Suprapubic skin (tissue), 4 donors: ENCODE measurements at regions not wholly inside any gene's neighbourhood (a gene's known extent, or its start where the extent isn't known, plus 50 kb on each side); places are given as distances from the start of the nearest gene placed in this dataset.

ENCODE experiments used
- POLR2A ChIP-seq, 2 donors: fragments of 450-650 bp; IDR thresholded peaks; one replicate each; pipeline ENCODE4 v1.6.1; 2017; ENCODE audit warnings: antibody characterized with exemption in 2 of 2, mild to moderate bottlenecking in 2 of 2, moderate library complexity in 2 of 2
- POLR2AphosphoS5 ChIP-seq, 3 donors: sonication (generic); formaldehyde crosslinking; IDR thresholded peaks; one replicate each; pipeline ENCODE4 v1.6.1; 2017; ENCODE audit warnings: antibody characterized with exemption in 3 of 3
- TF ChIP-seq, protein P1 (sequence below), 2 donors: fragments of 200-600 bp in 1 of 2; fragments of 450-650 bp in 1 of 2; sonication (generic) in 1 of 2; IDR thresholded peaks; one replicate each; pipeline ENCODE4 v1.5.1; 2016 to 2019; ENCODE audit warnings: antibody characterized with exemption in 2 of 2, mild to moderate bottlenecking in 1 of 2, moderate library complexity in 1 of 2

DNA sequence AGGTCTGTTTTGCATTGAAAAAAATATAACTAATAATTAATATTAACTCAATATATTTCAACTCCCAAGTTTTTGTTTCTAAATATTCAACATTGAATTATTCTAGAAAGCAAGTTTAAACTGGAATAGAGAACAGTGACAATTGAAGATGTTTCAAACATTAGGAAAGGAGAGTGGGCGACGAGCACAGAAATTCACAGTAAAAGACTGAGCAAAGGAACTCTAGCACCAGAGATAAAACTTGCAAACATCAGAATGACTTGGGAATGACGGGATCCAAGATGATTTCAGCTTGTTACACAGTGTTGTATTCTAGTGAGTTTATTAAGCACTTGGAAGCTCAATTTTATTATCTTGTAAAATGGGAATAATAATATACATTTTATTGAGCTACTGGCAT is 56.6 kb upstream of the CNTN5 start:
- TF ChIP-seq POLR2AphosphoS5 (IDR thresholded peaks at IDR 0.05) (no peak), POLR2A (IDR thresholded peaks at IDR 0.05) (no peak)
- TF ChIP-seq, protein P1, sequence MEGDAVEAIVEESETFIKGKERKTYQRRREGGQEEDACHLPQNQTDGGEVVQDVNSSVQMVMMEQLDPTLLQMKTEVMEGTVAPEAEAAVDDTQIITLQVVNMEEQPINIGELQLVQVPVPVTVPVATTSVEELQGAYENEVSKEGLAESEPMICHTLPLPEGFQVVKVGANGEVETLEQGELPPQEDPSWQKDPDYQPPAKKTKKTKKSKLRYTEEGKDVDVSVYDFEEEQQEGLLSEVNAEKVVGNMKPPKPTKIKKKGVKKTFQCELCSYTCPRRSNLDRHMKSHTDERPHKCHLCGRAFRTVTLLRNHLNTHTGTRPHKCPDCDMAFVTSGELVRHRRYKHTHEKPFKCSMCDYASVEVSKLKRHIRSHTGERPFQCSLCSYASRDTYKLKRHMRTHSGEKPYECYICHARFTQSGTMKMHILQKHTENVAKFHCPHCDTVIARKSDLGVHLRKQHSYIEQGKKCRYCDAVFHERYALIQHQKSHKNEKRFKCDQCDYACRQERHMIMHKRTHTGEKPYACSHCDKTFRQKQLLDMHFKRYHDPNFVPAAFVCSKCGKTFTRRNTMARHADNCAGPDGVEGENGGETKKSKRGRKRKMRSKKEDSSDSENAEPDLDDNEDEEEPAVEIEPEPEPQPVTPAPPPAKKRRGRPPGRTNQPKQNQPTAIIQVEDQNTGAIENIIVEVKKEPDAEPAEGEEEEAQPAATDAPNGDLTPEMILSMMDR (IDR thresholded peaks at IDR 0.05): no peak
